Frontal cortex (tissue), 3 donors: ENCODE measurements at regions not wholly inside any gene's neighbourhood (a gene's known extent, or its start where the extent isn't known, plus 50 kb on each side); places are given as distances from the start of the nearest gene placed in this dataset.
A peak's percentile ranks its signal among the peaks of the same experiment; 100 is the strongest.

Source experiments
- DNase-seq, 2 donors: peaks; one replicate each; pipeline ENCODE4 v3.0.0; 2012; ENCODE audit warnings: low spot score in 2 of 2
- FAIRE-seq: peaks from 2 replicates; lab custom pipeline; 2012; peaks lifted over from hg19 to GRCh38; lab: Jason Lieb, UNC
- donor health status: control.
- donor health status: control.
- donor health status: control.

DNA sequence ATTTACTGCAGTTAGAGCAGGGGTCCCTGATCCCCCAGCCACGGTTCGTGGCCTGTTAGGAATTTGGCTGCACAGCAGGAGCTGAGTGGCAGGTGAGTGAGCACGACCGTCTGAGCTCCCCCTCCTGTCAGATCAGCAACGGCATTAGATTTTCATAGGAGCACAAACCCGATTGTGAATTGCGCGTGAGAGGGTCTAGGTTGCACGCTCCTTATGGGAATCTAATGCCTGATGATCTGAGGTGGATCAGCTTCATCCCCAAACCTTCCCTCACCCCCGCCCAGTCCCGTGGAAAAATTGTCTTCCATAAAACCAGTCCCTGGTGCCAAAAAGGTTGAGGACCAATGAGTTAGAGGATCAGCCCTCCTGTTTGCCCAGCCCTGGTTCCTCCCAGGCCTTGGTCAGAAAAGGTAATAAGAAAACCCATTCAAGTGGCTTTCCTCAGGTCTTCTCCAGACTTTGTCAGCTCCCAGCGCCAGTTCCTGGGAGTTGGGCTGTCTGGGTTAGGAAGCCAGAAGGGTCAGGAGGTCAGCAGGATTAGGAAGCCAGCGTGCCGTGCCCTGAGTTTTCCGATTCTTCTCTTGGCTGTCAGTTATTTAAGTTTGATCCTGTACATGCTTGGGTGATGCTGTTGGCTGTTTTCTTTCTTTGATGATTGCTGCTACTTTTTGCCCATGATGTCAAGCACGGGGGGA is 139.9 kb upstream of the PMEPA1 start:
- no peak for FAIRE-seq
- no peak for DNase-seq

DNA sequence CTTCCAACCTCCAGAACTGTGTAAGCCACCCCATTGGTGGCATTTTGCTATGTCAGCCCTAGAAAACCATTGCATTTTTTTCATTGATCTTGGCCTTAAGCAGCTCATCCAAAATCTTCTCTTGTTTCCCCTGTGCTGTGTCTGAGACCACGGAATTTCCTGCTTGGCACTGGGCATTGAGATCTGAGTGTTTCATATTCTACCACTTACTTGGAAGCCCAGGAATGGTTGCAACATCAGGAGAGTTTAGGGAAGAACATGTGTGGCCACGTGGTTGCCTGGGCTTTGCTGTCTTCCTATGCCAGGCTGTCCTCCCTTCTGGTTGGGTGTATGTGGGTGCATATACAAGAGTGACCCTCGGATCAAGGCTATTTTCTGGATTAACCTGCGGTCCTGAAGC is 139.3 kb upstream of the PMEPA1 start:
- DNase-seq: no peak
- no peak for FAIRE-seq

DNA sequence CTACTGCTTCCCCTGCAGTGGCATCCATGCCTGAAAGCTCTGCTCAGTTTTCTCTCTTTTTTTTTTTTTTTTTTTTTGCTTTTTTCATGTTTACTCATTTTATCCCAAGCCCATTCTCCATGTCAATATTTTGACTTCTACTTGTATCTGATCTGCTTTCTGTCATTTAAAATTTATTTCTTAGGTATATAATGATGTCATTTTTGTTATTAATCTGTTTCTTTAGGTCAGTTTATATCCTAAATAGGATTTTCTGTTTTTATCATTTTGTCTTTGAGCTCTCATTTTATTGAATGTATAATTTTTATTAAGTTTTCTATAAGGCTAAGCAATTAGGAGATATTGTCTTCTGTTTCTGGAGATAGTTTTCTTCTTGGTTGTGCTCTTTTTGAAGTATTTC is 138.5 kb upstream of the PMEPA1 start:
- FAIRE-seq (no peak), DNase-seq (no peak)

DNA sequence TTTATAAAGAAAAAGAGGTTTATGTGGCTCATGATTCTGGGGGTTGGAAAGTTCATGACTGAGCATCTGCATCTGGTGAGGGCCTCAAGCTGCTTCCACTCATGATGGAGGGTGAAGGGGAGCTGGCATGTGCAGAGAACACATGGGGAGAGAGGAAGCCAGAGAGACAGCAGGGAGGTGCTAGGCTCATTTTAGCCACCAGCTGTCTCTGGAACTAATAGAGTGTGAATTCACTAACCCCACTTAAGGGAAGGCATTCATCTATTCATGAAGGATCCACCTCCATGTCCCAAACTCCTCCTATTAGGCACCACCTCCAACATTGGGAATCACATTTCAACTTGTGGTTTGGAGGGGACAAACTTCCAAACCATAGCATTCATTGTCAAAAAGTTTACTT is 137.3 kb upstream of the PMEPA1 start:
- no peak for DNase-seq
- FAIRE-seq: no peak

DNA sequence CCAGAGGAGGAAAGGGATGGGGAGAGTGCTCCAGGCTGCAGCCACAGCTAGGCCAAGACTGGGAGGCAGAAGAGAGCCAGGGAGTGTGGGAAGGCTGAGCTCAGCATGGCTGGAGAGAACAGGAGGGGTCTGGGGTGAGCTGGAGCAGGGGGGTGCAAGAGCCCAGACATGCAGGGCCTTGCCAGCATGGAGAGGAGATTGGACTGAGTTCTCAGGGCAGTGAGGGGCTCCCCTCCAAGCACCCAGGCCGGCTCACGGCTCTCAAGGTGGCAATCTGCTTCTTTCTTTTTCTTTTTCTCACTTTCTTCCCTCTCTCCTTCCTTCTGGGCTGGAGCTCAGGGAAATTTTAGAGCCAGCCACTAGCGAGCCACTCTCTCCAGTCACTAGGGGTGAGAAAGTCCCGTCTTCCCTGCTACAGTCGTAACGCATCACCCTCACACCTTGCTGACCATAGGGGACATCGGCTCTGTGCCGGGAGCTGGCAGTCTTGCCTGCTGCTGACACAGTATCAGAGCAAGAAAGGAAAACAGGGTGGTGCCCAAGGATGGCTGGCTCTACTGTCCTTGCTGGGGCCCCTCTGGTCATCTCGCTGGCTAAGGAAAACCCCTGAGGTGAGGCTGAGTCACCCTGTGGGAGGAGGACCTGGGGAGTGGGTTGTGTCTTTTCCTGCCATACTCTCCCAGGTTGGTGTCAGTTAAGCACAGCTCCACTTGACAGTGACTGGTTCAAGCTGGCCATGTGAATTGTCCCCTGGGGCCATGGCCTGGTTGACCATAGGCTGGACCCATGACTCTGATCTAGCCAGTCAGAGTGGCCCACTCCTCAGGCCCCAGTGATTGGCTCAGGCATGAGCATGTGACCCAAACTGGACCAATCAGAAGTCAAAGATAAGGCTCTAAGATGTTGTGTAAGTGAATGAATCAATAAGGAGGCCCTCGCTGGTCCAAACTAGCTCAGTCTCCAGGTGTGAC is 135.1 kb upstream of the PMEPA1 start:
- DNase-seq (no peak), FAIRE-seq (no peak)

DNA sequence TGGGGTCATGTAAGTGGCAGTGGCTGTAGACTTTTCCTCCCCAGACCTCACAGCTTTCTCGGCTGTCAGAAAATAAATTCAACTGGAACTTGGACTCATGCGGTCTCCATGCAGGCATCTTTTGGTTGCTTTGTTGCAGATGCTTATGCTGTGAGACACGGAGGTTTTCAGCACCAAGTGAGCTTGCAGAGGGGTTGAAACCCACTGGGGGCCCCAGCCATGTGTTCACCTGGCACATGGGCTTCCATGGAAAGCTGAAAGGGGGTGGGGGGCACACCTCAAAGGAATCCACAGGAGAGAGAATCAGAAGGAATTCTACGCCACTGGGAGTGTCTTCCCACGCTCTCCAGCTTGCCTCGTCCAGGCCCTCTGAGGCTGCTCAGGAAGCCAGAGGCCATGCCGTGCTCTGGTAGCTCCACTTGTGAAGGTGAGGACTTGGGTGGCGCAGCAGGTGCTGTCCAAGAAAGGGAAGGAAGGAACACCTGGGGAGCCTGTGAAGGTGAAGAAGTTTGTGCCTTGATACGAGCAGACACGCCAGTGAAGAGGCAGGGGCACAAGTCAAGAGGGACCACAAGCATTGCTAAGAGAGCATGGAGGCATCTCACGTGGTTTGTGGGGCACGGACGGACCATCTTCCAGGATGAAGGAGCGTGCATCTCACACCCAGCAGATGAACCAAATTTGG is 134.3 kb upstream of the PMEPA1 start:
- DNase-seq (no peak), FAIRE-seq (no peak)

DNA sequence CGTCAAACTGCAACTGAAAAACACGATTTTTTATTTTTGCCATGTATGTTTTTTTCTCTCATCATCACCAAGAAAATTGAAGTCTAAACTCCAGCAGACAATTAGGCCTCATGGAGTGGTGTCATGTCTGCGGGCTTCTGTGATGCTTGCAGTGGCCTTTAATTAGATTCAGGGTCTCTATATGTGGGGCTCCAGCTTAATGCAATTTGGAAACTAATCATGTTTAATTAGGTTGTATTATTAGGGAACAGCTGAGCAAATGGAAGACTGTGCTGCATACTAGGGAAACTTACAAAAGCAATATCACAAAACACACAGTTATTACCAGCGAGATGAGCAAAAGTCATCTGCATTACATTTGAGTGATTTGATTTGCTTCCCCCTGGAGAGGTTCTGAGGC is 132.9 kb upstream of the PMEPA1 start:
- FAIRE-seq: no peak
- no peak for DNase-seq

DNA sequence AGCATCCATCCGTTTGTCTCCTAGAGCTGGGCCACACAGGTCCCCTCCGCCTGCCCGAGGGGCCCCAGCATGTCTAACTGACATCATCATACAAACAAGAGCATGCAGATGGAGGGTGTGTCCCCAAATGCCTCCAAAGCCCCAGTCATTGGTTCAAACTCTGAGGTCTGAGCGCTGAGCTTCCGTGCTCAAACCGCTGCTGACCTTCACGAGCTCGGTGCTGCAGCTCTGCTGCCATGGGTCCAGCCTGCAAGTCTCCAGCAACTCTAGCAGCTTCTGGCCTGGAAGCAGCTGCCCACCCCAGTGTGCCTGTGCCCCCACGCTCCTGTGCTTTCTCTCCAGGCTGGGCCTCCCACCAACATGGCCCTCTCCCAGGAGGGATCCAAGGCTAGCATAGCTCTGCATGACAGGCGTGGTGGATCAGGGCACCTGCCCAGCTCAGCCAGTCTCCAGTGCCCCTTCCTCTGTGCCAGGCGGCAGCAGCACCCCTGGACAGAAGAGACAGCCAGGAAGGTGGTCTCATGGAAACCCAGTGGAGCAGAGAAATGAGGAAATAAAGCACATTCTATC is 131.6 kb upstream of the PMEPA1 start:
- FAIRE-seq (no peak), DNase-seq (no peak)

DNA sequence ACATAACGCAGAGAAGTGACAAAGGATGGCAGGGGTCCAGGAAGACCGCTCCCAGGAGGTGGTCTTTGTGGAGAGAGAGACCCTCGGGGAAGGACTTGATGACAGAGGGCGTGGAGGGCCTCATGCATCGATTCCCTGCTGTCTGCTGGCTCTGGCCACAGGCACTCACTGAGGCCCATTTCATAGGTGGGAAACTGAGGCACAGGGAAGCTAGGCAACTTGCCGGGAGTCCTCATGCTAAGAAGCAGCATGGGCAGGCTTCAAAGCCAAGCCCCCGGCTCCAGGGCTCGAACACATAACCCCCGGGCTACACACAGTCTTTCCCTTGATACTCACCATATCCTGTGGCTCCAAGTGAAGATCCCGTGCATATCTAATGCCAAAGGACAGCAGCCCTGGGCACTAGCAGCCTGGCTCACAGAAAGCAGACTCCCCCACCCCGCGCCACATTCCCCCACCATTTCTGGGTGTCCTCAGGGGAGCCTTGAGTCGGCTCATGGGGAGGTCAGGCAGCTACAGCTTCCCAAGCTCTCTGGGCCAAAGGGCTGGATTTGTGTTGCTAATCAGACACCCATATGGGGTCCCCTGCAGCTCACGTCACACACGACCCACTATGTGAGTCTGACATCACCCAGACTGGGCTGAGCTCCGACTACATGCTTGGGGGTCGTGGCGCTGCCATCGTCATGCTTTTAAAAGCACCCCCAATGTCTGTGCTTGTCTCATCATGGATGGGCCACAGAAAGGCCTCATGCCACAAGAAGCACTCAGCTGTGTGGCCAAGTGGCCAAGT is 130.9 kb upstream of the PMEPA1 start:
- FAIRE-seq (no peak), DNase-seq (no peak)

DNA sequence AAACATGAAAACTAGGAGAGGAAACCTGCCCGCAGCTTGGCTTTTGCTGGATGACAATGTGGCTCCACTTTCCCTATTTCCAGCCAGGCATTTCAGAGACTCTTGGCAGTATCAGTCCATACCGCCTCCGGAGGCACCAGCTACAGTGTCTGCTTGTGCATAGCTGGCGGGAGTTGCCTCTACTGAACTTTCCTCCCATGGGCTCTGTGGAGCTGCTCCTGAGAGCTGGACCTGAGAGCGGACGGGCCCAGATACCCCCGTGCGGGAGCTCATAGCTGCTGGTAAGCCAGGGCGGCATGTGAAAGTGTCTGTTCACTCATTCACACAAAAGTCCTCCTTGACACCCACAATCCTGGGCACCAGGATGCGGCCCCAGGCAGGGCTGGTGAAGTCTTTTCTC is 130.3 kb upstream of the PMEPA1 start:
- DNase-seq: peak in 1 of 2 donors; percentile 37

DNA sequence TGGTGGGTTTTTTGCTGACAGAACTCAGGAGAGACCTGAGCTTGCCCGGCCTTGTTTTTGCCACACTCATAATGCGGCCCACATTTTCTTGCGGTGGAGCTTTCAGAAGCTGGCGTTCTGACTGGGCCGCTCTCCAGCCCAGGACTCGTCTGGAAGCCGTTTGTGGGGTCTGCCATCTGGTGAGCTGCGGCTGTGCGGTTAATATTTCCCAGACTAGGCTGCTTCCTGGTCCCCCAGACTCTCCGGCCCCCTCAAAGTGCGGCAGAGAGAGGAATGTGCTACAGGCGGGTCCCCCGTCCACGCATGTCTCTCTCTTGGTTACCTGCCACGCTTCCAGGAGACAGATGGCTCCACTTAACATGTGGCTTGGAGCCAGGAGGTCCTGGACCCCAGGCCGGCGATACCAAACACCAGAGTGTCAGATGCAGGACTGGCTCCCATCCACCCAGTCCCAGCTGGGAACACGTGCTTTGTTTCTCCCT is 128.9 kb upstream of the PMEPA1 start:
- no peak for DNase-seq
- FAIRE-seq: no peak

More for the DNA sequence above, 130.3 kb upstream of the PMEPA1 start:
- FAIRE-seq: no peak

DNA sequence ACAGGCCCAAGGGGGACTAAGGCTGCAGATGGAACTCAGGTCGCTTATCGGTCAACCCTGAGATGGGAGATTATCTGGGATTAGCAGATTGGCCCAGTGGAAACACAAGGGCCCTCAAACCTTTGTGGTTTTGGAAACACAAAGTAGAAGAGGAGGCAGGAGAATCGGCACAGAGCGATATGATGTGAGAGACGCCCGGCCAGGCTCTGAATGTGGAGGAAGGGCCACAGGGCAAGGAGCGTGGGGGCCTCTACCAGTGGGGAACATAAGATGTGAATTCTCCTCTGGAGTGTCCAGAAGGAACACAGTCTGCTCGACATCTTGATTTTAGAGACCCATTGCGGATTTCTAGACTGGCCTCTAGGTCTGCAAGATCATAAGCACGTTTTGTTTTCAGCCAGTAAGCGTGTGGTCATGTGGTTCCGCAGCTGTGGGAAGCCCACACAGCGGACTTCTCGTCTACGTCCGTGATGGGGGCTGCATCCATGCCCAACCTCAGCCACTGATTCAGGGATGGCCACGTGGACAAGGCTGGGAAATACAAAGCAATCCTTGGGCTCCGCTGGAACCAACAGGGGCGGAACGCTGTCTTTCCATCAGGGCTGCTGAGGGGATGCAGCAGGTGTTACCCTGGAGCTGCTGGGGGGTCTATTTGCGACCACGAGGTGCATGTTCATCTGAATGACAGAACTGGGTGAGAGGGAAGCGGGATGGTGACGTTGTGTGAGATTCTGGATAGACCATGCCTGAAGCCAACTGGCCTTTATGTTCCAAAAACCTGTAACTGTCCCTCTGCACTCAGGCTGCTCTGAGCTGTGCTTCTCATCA is 127.6 kb upstream of the PMEPA1 start:
- FAIRE-seq (no peak), DNase-seq (no peak)

DNA sequence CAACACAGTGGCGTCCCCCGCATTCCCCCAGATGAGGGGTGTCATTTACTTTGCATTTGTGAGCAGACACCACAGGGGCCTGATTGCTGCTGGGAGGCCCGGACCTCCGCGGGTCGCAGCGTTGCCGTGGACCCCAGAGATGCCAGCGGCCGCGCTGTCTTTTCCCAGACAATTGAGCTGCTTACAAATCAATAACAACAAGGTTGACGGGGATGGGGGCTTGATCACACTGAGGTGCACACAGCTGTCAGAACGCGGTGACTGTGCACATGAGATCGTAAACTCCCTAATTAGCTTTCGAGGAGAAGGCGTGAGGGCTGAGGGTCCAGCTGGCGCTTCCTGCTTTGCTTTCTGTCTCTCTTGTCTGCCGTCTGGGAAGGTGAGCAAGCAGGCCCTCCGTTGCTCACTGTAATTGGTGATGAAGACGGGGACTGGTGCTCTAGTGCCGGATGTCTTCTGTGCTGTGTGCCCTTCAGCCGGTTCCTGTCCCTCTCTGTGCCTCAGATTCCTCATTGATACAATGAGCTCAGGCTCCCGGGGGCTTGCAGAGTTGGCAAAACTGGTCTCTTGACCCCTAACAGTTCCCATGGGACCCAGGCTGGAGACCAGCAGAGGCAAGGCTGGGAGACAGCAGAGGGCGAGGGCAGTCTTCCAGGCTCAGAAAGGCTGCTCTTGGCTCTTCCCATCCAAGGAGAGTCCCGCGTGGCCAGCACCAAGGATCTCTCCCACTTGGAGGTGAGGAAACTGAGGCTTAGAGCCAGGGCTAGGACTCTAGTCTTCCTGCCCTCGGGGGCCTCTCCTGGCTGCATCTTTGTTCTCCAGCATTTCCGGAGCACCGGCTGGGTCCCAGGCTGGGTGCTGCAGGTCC is 126.0 kb upstream of the PMEPA1 start:
- DNase-seq (no peak), FAIRE-seq (no peak)

DNA sequence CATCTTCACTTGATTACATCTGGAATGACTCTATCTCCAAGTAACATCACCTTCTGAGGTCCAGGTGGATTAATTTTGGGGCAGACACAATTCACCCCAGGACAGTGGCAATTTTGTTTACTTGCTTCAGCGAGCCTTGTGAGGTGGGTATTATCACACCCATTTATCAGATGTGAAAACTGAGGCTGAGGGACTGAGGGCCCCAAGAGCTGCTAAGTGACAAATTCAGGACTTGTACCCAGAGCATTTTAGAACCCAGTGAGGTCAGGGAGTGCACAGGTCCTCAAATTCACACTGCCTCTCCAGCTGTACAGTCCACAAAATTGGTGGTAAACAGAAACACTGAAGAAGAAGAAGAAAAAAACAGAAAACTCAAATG is 125.2 kb upstream of the PMEPA1 start:
- no peak for FAIRE-seq
- DNase-seq: no peak

DNA sequence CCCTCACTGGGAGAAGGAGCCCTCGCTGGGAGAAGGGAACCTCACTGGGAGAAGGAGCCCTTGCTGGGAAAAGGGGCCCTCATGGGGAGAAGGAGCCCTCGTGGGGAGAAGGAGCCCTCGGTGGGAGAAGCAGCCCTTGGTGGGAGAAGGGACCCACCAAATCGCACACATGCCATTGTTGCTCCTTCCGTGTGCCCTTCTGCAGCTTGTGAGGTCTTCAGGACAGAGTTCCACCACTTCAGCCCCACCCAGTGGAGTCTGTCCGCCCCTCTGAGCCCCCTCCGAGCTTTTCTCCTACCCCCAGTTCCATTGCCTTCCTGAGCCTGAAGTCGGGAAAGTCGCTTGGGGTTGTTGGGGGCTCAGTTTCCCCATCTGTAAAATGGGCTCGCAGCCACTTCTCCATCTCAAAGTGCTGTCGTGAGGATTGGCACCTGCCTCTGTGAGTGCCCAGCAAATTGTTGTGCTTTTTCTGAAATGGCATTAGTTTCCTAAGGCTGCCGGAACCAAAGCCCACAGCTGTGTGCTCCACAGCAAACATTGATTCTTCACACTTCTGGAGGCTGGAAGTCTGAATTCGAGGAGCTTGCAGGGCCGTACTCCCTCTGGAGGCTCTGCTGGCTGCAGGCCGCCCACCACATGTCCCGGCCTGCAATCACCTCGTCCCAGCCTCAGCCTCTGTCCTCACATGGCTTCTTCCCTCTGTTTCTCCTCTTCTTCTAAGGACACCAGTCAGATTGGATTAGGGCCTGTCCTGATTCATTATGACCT is 124.7 kb upstream of the PMEPA1 start:
- FAIRE-seq (no peak), DNase-seq (no peak)

DNA sequence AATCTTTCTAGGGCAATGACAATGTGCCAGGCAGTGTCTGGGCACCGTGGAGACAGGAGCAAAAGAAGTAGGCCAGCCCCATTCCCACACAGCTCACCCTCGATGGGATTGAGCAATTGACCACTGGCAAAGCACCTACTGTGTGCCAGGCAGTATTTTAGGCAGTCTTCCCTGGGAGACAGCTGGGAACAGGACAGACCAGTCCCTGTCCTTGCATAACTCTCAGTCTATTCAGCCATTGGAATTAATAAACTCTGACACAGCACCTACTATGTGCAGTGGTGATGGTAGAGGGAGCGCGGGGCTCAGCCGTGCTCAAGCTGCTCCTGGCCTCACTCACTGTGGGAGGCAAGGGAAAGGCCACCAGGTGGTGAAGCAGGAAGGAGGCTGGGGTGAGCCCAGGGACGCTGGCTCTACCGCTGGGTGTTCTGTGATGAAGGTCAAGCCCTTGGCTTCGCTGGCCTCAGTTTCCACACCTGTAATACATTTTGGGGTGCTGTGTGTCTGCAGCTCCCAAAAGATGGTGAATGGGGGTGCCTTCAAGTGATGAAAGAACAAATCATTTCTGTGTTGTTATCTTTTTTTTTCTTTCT is 122.3 kb upstream of the PMEPA1 start:
- DNase-seq (no peak), FAIRE-seq (no peak)
